Stimulated activated CD4-positive, alpha-beta T cell treated with anti-CD3 and anti-CD28 coated beads, Interleukin-4, amount 100 ng/mL, for 1 hour (primary cell): ENCODE measurements at regions not wholly inside any gene's neighbourhood (a gene's known extent, or its start where the extent isn't known, plus 50 kb on each side); places are given as distances from the start of the nearest gene placed in this dataset.
"Not testable (repeated sequence)": the region's sequence is repeated elsewhere in the genome, so short reads cannot be mapped to it uniquely, and the experiment has no call there.

Source experiments
- DNase-seq: peaks from one replicate; pipeline ENCODE4 v3.0.0-alpha.2; 2020

DNA sequence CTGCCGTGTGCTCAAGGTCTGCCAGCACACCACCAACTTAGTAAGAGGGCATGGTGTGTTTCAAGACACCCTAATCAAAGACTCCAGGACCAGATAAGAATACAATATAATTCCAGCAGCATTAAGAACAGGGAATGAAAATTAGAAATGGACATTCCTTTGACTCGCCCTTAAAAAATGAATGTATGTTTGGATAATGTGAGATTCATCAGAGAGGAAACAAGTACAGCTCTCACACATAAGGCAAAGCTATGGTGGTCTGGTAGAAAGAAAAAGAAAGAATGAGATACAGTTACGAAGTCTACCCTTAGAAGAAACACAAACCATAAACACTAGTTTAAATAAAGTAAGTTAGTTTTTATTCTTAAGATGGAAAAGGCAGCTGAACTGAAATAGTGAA lies 174.8 kb upstream of the ANK3 start:
- no peak for DNase-seq

- DNase-seq, result no peak
Observed at GRCh38 chr10:60560451-60560850, 170.8 kb upstream of the ANK3 start.

DNA sequence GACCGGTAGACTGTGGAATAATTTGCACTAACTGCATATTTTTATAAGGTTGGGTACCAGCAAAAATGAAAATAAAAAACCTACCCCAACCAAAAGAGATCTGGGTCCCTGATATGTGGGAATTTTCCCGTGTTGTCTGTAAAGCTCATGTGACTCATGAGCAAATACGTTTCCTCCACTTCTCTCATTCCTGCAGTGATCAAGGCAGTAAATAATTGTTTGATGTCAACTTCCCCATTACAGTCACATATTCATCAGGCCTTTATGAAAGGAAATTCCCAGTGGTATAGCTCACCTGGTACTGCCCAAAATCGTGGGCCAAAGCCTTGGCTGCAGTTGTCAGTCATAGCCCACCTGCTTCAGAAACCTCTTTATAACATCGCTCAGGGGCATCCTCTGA lies 166.0 kb upstream of the ANK3 start:
- DNase-seq, result no peak

GRCh38 chr10:60549686-60550085 lies 160.0 kb upstream of the ANK3 start:
- no peak for DNase-seq

DNA sequence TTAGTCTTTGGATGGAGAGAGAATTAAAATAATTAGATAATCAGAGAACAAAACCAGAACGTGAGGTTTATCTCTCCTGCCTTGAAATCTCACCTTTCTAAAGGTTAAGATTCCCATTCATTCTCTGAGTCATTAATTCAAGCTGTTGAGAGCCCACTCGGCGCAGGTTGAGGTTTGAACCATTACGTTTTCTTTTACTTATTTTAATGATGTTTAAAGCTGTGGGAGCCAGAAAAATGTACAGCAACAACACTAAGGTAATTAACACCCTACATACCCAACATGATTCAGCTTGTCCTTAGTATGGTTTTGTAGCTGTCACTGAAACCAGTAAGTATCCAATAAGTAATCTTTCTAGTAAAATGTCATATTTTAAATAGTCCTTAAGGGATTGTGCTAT lies 153.0 kb upstream of the ANK3 start:
- no peak for DNase-seq

DNA sequence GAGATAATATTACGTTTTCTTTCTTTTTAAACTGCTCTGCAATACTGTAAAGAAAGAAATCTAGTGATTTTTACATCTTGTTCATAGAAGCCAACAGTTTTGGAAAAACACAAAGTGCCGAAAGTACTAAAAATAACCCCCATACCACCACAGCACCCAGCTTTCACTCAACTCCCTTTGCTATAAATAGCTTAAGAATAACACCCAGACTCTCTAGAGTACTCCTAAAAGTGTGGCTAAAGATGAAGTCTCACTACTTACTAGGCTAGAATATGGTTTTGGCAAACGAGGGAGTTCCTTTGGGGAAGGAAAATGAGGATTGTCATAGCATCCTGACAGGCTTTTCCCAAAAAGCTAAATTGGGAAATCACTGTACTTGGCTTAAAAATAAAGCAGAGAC lies 151.8 kb upstream of the ANK3 start:
- DNase-seq, result no peak

- no peak for DNase-seq
Observed at GRCh38 chr10:60537697-60538096, 148.0 kb upstream of the ANK3 start.

- DNase-seq, result no peak
Observed at GRCh38 chr10:60536529-60537114, 146.9 kb upstream of the ANK3 start.

DNA sequence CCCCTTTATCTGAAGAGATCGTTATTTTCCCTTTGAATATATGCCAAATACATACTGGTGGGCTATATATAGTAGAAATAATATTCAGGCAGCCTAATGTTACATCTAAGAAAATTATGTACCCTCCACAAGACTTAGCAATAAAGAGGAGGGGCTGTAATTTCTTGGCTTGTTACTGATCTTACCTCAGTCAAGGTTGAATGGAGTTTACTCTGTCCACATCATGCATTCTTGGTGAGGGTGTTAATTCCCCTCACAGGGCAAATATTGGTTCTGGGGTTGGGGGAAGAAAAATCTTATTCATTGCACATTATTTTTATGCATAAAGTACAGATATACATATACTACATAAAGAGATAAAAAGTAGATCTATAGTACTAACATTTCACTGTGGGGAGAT lies 145.8 kb upstream of the ANK3 start:
- DNase-seq, result no peak

- no peak for DNase-seq
Observed at GRCh38 chr10:60534761-60535389, 145.2 kb upstream of the ANK3 start.

DNA sequence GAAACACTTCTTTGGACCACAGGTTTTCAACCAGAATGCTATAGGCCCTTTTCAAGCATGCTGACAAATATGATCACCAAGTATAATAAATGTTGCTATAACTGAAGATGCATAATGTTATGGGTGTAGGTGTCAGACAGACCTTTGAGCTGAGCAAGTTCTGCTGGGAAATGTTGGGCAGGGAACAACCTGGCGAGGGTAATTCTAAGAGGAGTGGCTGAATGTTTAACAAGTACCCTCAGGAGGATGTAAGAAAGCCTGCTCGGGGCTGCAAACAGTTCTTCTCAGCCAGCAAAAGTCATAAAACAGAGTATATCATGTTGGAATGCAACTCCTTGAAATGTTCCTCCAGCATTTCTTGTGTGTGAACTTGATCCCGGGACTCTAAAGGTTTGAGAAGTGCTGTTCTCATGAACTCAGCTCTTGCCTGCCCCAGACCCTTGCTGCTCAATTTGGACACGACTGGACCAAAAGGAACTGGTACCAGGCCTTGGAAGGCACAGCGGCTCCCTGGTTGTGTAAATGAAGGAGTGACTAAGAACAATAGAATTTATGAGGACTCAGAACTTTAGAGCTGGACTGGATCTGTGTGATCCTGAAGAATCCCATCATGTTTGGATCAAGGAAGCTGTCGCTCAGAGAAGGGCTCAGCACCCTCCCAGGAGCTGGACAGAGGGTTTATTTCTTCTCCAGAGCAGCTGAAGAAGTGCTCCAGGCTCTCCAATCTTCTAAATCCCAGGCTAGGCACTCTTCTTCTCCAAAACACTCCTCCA lies 143.2 kb upstream of the ANK3 start:
- no peak for DNase-seq

DNA sequence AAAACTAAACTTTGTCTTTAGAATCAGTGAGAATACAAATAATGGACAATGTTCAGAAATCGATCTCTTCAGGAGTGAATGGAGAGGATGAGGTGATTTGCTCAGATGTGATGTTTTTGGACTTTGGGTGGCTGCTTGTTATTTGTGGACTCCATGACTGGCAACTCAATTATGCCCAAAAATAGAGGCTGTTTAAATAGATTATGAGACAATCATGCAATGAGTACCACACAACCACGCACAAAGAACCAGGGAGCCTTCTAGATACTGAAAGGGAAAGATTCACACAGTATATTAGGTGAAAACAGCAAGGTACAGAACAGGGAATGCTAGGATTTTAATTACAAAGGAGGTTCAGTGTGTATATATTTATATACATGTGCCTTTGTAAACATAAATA lies 141.3 kb upstream of the ANK3 start:
- no peak for DNase-seq

DNA sequence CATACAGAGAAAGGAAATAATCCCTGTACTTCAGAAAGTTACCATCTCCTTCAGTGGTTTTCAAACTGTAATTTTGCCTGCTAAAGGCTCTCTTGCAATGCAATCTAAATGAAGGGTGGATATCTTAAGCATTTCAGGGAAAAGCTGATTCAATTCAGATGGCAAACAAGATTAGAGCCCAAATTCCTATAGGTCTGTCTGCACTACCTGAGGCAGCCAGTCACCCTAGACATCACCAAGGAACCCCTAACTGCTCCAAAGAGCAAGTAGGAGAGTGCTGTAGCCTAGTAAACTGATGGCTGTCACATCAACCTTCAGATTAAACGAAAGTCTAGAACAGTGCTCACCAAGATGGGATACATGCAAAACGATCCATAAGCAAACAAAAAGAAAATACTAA lies 138.0 kb upstream of the ANK3 start:
- DNase-seq, result no peak

GRCh38 chr10:60525716-60526585 lies 136.3 kb upstream of the ANK3 start:
- DNase-seq, result no peak

DNA sequence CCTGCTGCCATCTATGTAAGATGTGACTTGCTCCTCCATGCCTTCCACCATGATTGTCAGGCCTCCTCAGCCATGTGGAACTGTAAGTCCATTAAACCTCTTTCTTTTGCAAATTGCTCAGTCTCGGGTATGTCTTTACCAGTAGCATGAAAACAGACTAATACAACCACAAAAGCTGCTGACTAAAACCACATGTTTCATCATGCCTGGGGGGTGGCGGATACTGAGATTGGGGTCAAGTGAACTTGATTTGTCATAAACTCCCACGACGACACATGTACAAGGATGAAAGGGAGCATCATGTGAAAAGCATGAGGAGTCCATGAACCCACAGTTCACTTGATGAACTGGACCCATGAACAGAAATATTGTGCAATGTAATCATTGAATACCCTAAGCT lies 134.9 kb upstream of the ANK3 start:
- DNase-seq, result no peak

DNA sequence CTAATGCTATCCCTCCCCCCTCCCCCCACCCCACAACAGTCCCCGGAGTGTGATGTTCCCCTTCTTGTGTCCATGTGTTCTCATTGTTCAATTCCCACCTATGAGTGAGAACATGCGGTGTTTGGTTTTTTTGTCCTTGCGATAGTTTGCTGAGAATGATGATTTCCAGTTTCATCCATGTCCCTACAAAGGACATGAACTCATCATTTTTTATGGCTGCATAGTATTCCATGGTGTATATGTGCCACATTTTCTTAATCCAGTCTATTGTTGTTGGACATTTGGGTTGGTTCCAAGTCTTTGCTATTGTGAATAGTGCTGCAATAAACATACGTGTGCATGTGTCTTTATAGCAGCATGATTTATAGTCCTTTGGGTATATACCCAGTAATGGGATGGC lies 133.7 kb upstream of the ANK3 start:
- DNase-seq, result not testable (repeated sequence)

DNA sequence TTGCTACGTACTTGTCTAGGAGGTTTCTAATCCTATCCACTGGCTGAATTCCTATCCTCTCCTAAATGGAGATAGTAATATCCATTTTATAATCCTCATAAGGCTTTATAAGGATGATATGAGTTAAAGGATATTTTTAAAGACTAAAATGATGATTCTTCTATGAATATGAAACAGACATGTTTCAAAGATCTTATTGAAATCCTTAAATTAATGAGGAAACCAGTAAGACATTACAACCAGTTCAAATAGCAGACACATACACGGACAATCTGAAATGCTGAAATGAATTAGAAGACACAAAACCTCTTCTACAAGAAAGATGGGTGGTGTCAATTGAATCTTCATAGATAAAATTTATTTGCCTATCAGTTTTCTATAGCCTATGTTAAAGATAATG lies 132.9 kb upstream of the ANK3 start:
- DNase-seq, result no peak

DNA sequence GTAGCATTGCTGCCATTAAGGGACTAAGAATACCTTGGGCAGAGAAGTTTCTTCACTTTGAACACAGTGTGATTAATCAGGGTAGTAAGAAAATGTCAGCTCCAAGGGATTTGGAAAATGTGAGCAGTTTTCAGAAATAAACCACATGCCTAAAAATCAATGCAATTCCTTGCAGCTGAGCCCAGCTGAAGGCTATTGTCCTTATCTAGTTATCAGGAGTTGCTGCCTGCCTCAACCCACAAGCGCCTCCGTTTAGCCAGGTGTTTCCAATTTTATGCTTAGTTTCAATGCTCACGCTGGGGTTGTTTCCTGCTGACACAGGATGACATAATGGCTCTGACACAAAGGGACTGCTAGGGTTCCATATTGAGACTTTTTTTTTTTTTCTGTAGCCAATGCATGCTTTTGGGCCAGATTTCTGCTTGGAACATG lies 132.3 kb upstream of the ANK3 start:
- DNase-seq, result no peak

GRCh38 chr10:60518745-60519144 lies 129.1 kb upstream of the ANK3 start:
- DNase-seq, result no peak

GRCh38 chr10:60517805-60518204 lies 128.1 kb upstream of the ANK3 start:
- DNase-seq, result no peak

DNA sequence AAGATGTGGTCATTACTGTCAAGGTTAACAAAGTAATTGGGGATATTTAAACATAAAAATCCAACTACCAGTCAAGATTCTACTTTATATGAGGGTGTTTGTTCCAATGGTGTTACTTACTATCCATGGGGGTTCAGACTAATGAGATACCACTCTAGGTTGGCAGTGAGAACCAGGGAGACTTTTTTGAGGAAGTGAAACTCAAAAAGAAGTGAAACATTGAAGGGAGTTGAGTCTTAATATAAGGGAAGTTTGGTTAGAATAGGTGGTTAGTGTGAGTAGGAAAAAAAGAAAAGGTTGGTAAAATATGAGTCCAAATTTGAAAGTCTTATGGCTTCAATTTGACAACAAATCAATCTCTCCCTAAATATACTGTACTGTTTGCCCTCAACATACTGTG lies 123.6 kb upstream of the ANK3 start:
- no peak for DNase-seq

GRCh38 chr10:60511477-60512229 lies 122.0 kb upstream of the ANK3 start:
- no peak for DNase-seq

GRCh38 chr10:60508831-60509230 lies 119.2 kb upstream of the ANK3 start:
- DNase-seq, result no peak
